Activated CD4-positive, alpha-beta T cell treated with anti-CD3 and anti-CD28 coated beads, Interleukin-2, amount 10 ng/mL, durations not matched to agents 7 days and 5 days (primary cell): ENCODE measurements at regions not wholly inside any gene's neighbourhood (a gene's known extent, or its start where the extent isn't known, plus 50 kb on each side); places are given as distances from the start of the nearest gene placed in this dataset.
"Not testable (repeated sequence)": the region's sequence is repeated elsewhere in the genome, so short reads cannot be mapped to it uniquely, and the experiment has no call there.

Source experiments
- CTCF ChIA-PET: fragments of 350-600 bp; sonication (Branson Sonifier 250); formaldehyde crosslinking; loops from one replicate; lab custom pipeline; 2021; ENCODE audit warnings: antibody characterized with exemption; lab: Charles Lee
- POLR2A ChIA-PET: fragments of 350-600 bp; sonication (Branson Sonifier 250); formaldehyde crosslinking; loops from one replicate; lab custom pipeline; 2021; ENCODE audit warnings: antibody characterized with exemption; lab: Charles Lee
- DNase-seq: peaks from one replicate; pipeline ENCODE4 v3.0.0-alpha.2; 2020
- H3K27ac Mint-ChIP-seq: one replicate; pipeline ENCODE4 v1.8.0; 2021; ENCODE audit warnings: mild to moderate bottlenecking, moderate library complexity, mixed read lengths
- H3K27me3 Mint-ChIP-seq: one replicate; pipeline ENCODE4 v1.8.0; 2021; ENCODE audit warnings: mixed read lengths
- H3K36me3 Mint-ChIP-seq: one replicate; pipeline ENCODE4 v1.8.0; 2021; ENCODE audit warnings: low read depth, mixed read lengths
- H3K4me1 Mint-ChIP-seq: one replicate; pipeline ENCODE4 v1.8.0; 2021; ENCODE audit warnings: mixed read lengths
- H3K4me3 Mint-ChIP-seq: one replicate; pipeline ENCODE4 v1.8.0; 2021; ENCODE audit warnings: mild to moderate bottlenecking, moderate library complexity, mixed read lengths
- H3K9me3 Mint-ChIP-seq: one replicate; pipeline ENCODE4 v1.8.0; 2021; ENCODE audit warnings: mixed read lengths

- POLR2A ChIA-PET, H3K36me3 Mint-ChIP-seq, H3K27me3 Mint-ChIP-seq, DNase-seq, H3K4me1 Mint-ChIP-seq, H3K4me3 Mint-ChIP-seq, H3K9me3 Mint-ChIP-seq, CTCF ChIA-PET, H3K27ac Mint-ChIP-seq: not testable (repeated sequence)
Measured at GRCh38 chr5:57631139-57631538, 148.5 kb upstream of the ACTBL2 start.

GRCh38 chr5:57627661-57628060, 145.1 kb upstream of the ACTBL2 start:
- DNase-seq, result no peak
- no peaks in the 10 kb centered on the region for H3K4me1 Mint-ChIP-seq
- CTCF ChIA-PET, result no interaction called here
- POLR2A ChIA-PET, result no interaction called here
- H3K4me3 Mint-ChIP-seq, result no peak overlapping the region
- H3K27ac Mint-ChIP-seq, result no peak overlapping the region
- peaks cover 2% of the 10 kb centered on the region for H3K27me3 Mint-ChIP-seq
- H3K9me3 Mint-ChIP-seq, result no peaks in the 10 kb centered on the region
- H3K36me3 Mint-ChIP-seq, result no peaks in the 10 kb centered on the region

- Mint-ChIP-seq H3K4me1 (no peaks in the 10 kb centered on the region), H3K27me3 (peaks cover 4% of the 10 kb centered on the region), H3K9me3 (no peaks in the 10 kb centered on the region), H3K27ac (no peak overlapping the region), H3K36me3 (no peaks in the 10 kb centered on the region), H3K4me3 (no peak overlapping the region)
- ChIA-PET POLR2A (no interaction called here), CTCF (interaction anchor here (1.3 kb wide), 1 partner anchor 9 kb away, joined by 3 read pairs; no protein-coding TSS in a partner anchor)
- no peak for DNase-seq
Measured at GRCh38 chr5:57626703-57627102, 144.1 kb upstream of the ACTBL2 start.

- H3K27me3 Mint-ChIP-seq, result peaks cover 17% of the 10 kb centered on the region
- ChIA-PET CTCF (no interaction called here), POLR2A (no interaction called here)
- no peak for DNase-seq
- no peaks in the 10 kb centered on the region for H3K36me3 Mint-ChIP-seq
- no peaks in the 10 kb centered on the region for H3K4me1 Mint-ChIP-seq
- H3K4me3 Mint-ChIP-seq, result no peak overlapping the region
- no peak overlapping the region for H3K27ac Mint-ChIP-seq
- peaks cover 2% of the 10 kb centered on the region for H3K9me3 Mint-ChIP-seq
Measured at GRCh38 chr5:57621624-57622023, 139.0 kb upstream of the ACTBL2 start.

- ChIA-PET POLR2A (no interaction called here), CTCF (interaction anchor here (0.7 kb wide), 1 partner anchor 125 kb away, joined by 3 read pairs; no protein-coding TSS in a partner anchor)
- H3K36me3 Mint-ChIP-seq, result no peaks in the 10 kb centered on the region
- DNase-seq, result no peak
- H3K4me1 Mint-ChIP-seq, result no peaks in the 10 kb centered on the region
- no peak overlapping the region for H3K4me3 Mint-ChIP-seq
- peaks cover 2% of the 10 kb centered on the region for H3K9me3 Mint-ChIP-seq
- H3K27me3 Mint-ChIP-seq, result peaks cover 20% of the 10 kb centered on the region
- H3K27ac Mint-ChIP-seq, result no peak overlapping the region
Measured at GRCh38 chr5:57618767-57619381, 136.3 kb upstream of the ACTBL2 start.

- no peak overlapping the region for H3K4me3 Mint-ChIP-seq
- no peaks in the 10 kb centered on the region for H3K4me1 Mint-ChIP-seq
- no peak for DNase-seq
- ChIA-PET POLR2A (no interaction called here), CTCF (no interaction called here)
- H3K27ac Mint-ChIP-seq, result no peak overlapping the region
- peaks cover 11% of the 10 kb centered on the region for H3K27me3 Mint-ChIP-seq
- no peaks in the 10 kb centered on the region for H3K9me3 Mint-ChIP-seq
- no peaks in the 10 kb centered on the region for H3K36me3 Mint-ChIP-seq
Measured at GRCh38 chr5:57613741-57614140, 131.1 kb upstream of the ACTBL2 start.

- DNase-seq, result no peak
- no peaks in the 10 kb centered on the region for H3K9me3 Mint-ChIP-seq
- no peak overlapping the region for H3K27ac Mint-ChIP-seq
- ChIA-PET POLR2A (no interaction called here), CTCF (no interaction called here)
- no peak overlapping the region for H3K4me3 Mint-ChIP-seq
- H3K27me3 Mint-ChIP-seq, result peaks cover 9% of the 10 kb centered on the region
- H3K36me3 Mint-ChIP-seq, result no peaks in the 10 kb centered on the region
- H3K4me1 Mint-ChIP-seq, result no peaks in the 10 kb centered on the region
Measured at GRCh38 chr5:57611177-57611576, 128.6 kb upstream of the ACTBL2 start.

- Mint-ChIP-seq H3K9me3 (no peaks in the 10 kb centered on the region), H3K36me3 (no peaks in the 10 kb centered on the region), H3K4me1 (no peaks in the 10 kb centered on the region), H3K4me3 (no peak overlapping the region), H3K27me3 (peaks cover 6% of the 10 kb centered on the region), H3K27ac (no peak overlapping the region)
- ChIA-PET CTCF (no interaction called here), POLR2A (no interaction called here)
- DNase-seq, result no peak
Measured at GRCh38 chr5:57608542-57608941, 125.9 kb upstream of the ACTBL2 start.

GRCh38 chr5:57601996-57602395, 119.4 kb upstream of the ACTBL2 start:
- H3K9me3 Mint-ChIP-seq, result no peaks in the 10 kb centered on the region
- POLR2A ChIA-PET, result no interaction called here
- H3K36me3 Mint-ChIP-seq, result no peaks in the 10 kb centered on the region
- CTCF ChIA-PET, result interaction anchor here (0.7 kb wide), 1 partner anchor 472 kb away, joined by 3 read pairs; no protein-coding TSS in a partner anchor
- DNase-seq, result no peak
- no peak overlapping the region for H3K4me3 Mint-ChIP-seq
- H3K27me3 Mint-ChIP-seq, result peaks cover 3% of the 10 kb centered on the region
- no peak overlapping the region for H3K27ac Mint-ChIP-seq
- H3K4me1 Mint-ChIP-seq, result peaks cover 5% of the 10 kb centered on the region

- no peaks in the 10 kb centered on the region for H3K9me3 Mint-ChIP-seq
- peaks cover 5% of the 10 kb centered on the region for H3K4me1 Mint-ChIP-seq
- H3K4me3 Mint-ChIP-seq, result no peak overlapping the region
- DNase-seq, result no peak
- H3K27me3 Mint-ChIP-seq, result peaks cover 3% of the 10 kb centered on the region
- no peak overlapping the region for H3K27ac Mint-ChIP-seq
- H3K36me3 Mint-ChIP-seq, result no peaks in the 10 kb centered on the region
- CTCF ChIA-PET, result no interaction called here
- POLR2A ChIA-PET, result no interaction called here
Measured at GRCh38 chr5:57600321-57600720, 117.7 kb upstream of the ACTBL2 start.

GRCh38 chr5:57598756-57599155, 116.1 kb upstream of the ACTBL2 start:
- Mint-ChIP-seq H3K4me1 (peaks cover 5% of the 10 kb centered on the region), H3K27ac (no peak overlapping the region), H3K27me3 (peaks cover 3% of the 10 kb centered on the region), H3K9me3 (no peaks in the 10 kb centered on the region), H3K4me3 (no peak overlapping the region), H3K36me3 (no peaks in the 10 kb centered on the region)
- DNase-seq, result no peak
- POLR2A ChIA-PET, result no interaction called here
- CTCF ChIA-PET, result no interaction called here

GRCh38 chr5:57598097-57598496, 115.5 kb upstream of the ACTBL2 start:
- Mint-ChIP-seq H3K36me3 (no peaks in the 10 kb centered on the region), H3K27ac (no peak overlapping the region), H3K27me3 (peaks cover 3% of the 10 kb centered on the region), H3K9me3 (no peaks in the 10 kb centered on the region), H3K4me1 (peaks cover 5% of the 10 kb centered on the region), H3K4me3 (no peak overlapping the region)
- no peak for DNase-seq
- ChIA-PET CTCF (no interaction called here), POLR2A (no interaction called here)

GRCh38 chr5:57595523-57595991, 112.9 kb upstream of the ACTBL2 start:
- H3K4me3 Mint-ChIP-seq, result no peak overlapping the region
- H3K27ac Mint-ChIP-seq, result no peak overlapping the region
- POLR2A ChIA-PET, result no interaction called here
- no peaks in the 10 kb centered on the region for H3K27me3 Mint-ChIP-seq
- peaks cover 5% of the 10 kb centered on the region for H3K4me1 Mint-ChIP-seq
- CTCF ChIA-PET, result no interaction called here
- no peaks in the 10 kb centered on the region for H3K36me3 Mint-ChIP-seq
- H3K9me3 Mint-ChIP-seq, result no peaks in the 10 kb centered on the region
- DNase-seq, result no peak

- no peaks in the 10 kb centered on the region for H3K27me3 Mint-ChIP-seq
- no peak for DNase-seq
- no peaks in the 10 kb centered on the region for H3K36me3 Mint-ChIP-seq
- no peak overlapping the region for H3K4me3 Mint-ChIP-seq
- POLR2A ChIA-PET, result no interaction called here
- no peak overlapping the region for H3K27ac Mint-ChIP-seq
- CTCF ChIA-PET, result no interaction called here
- H3K9me3 Mint-ChIP-seq, result no peaks in the 10 kb centered on the region
- H3K4me1 Mint-ChIP-seq, result peaks cover 4% of the 10 kb centered on the region
Measured at GRCh38 chr5:57594436-57594835, 111.8 kb upstream of the ACTBL2 start.
